Activated B cell treated with CpG ODN at 0.5 μM for 24 hours (primary cell): ENCODE measurements at regions not wholly inside any gene's neighbourhood (a gene's known extent, or its start where the extent isn't known, plus 50 kb on each side); places are given as distances from the start of the nearest gene placed in this dataset.

Experiments used
- ATAC-seq: fragments of 200-7000 bp; cut with Tn5 transposase; one replicate; pipeline ENCODE4 v1.10.0; 2021; ENCODE audit warnings: low read depth, mild to moderate bottlenecking, moderate library complexity
- CTCF ChIA-PET: fragments of 350-600 bp; sonication (Branson Sonifier 250); formaldehyde crosslinking; loops from one replicate; lab custom pipeline; 2021; ENCODE audit warnings: antibody characterized with exemption; lab: Charles Lee
- POLR2A ChIA-PET: fragments of 350-600 bp; sonication (Branson Sonifier 250); formaldehyde crosslinking; loops from one replicate; lab custom pipeline; 2021; ENCODE audit warnings: antibody characterized with exemption; lab: Charles Lee
- DNase-seq: peaks from one replicate; pipeline ENCODE4 v3.0.0; 2022
- H3K27ac Mint-ChIP-seq: one replicate; pipeline ENCODE4 v1.8.0; 2020; ENCODE audit warnings: mixed read lengths
- H3K27me3 Mint-ChIP-seq: one replicate; pipeline ENCODE4 v1.8.0; 2021; ENCODE audit warnings: mixed read lengths
- H3K36me3 Mint-ChIP-seq: one replicate; pipeline ENCODE4 v1.8.0; 2021; ENCODE audit warnings: low read depth, mixed read lengths
- H3K4me1 Mint-ChIP-seq: one replicate; pipeline ENCODE4 v1.8.0; 2021; ENCODE audit warnings: mixed read lengths
- H3K4me3 Mint-ChIP-seq: one replicate; pipeline ENCODE4 v1.8.0; 2020; ENCODE audit warnings: mild to moderate bottlenecking, mixed read lengths
- H3K9me3 Mint-ChIP-seq: one replicate; pipeline ENCODE4 v1.8.0; 2020; ENCODE audit warnings: mixed read lengths
- intact Hi-C: fragments of 100-400 bp; cut with micrococcal nuclease; formaldehyde crosslinking; loops from one replicate; pipeline ENCODE4 v1.15.1; 2024
- TF ChIP-seq, protein P1 (sequence below): fragments of 200-600 bp; IDR thresholded peaks from one replicate; pipeline ENCODE4 v1.8.0; 2022; ENCODE audit warnings: antibody characterized with exemption, mild to moderate bottlenecking

DNA sequence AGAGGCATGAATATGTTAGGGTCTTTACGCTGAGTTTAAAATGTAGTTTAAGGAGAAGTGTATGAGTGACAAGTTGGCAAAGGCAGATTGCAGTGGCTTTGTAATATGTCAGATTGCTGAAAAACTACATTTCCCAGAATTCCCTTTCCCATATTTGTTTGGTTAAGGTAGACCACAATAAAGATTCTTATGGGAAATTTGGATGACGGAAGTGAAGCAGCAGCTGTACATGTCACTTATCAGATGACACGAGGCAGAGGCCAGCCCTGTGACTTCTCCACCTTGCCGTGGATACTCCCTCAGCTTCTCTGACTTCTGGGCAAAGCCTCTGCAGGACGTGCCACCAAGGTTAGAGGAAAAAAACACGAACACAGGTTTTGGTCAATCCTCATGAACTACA lies 229.7 kb upstream of the DKK2 start:
- intact Hi-C loops = no loop called here
- ATAC-seq (no peak), DNase-seq (no peak)
- Mint-ChIP-seq H3K9me3 (no peaks in the 10 kb centered on the region), H3K27me3 (no peaks in the 10 kb centered on the region), H3K4me3 (no peak overlapping the region), H3K27ac (no peak overlapping the region), H3K36me3 (no peaks in the 10 kb centered on the region), H3K4me1 (no peaks in the 10 kb centered on the region)
- TF ChIP-seq, protein P1, sequence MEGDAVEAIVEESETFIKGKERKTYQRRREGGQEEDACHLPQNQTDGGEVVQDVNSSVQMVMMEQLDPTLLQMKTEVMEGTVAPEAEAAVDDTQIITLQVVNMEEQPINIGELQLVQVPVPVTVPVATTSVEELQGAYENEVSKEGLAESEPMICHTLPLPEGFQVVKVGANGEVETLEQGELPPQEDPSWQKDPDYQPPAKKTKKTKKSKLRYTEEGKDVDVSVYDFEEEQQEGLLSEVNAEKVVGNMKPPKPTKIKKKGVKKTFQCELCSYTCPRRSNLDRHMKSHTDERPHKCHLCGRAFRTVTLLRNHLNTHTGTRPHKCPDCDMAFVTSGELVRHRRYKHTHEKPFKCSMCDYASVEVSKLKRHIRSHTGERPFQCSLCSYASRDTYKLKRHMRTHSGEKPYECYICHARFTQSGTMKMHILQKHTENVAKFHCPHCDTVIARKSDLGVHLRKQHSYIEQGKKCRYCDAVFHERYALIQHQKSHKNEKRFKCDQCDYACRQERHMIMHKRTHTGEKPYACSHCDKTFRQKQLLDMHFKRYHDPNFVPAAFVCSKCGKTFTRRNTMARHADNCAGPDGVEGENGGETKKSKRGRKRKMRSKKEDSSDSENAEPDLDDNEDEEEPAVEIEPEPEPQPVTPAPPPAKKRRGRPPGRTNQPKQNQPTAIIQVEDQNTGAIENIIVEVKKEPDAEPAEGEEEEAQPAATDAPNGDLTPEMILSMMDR = no peak
- POLR2A ChIA-PET = no interaction called here
- CTCF ChIA-PET = no interaction called here

DNA sequence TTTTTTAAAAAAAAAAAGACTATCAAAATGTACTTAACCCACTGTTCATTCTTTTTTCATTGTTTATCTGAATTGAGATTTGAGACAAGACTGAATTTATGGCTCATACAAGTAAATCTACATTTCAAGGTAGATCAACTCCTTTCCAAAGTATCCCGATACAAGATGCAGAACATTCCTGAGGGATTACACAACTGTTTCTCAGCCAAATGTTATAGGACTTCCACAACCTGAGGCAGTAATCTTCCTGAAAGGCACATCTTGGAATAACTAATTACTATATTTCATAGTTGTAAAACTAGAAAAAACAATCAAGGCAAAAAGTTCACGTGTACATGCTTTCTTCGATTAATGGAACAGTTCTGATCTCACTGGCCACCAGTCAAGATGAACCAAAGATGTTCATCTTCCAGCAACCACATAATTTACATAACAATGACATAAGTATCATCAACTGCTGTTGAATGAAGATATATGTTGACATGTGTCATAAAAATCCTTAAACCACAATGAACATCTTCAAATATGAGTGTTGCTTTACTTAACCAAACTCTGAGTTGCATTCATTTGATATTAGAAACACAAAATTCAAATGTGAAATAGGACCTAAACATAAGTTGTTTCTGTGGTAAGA lies 225.2 kb upstream of the DKK2 start:
- TF ChIP-seq, protein P1 = no peak
- Mint-ChIP-seq H3K4me1 (no peaks in the 10 kb centered on the region), H3K27me3 (no peaks in the 10 kb centered on the region), H3K36me3 (no peaks in the 10 kb centered on the region), H3K9me3 (no peaks in the 10 kb centered on the region), H3K4me3 (no peak overlapping the region), H3K27ac (no peak overlapping the region)
- intact Hi-C loops = no loop called here
- no peak for ATAC-seq
- no peak for DNase-seq
- ChIA-PET POLR2A (no interaction called here), CTCF (no interaction called here)

DNA sequence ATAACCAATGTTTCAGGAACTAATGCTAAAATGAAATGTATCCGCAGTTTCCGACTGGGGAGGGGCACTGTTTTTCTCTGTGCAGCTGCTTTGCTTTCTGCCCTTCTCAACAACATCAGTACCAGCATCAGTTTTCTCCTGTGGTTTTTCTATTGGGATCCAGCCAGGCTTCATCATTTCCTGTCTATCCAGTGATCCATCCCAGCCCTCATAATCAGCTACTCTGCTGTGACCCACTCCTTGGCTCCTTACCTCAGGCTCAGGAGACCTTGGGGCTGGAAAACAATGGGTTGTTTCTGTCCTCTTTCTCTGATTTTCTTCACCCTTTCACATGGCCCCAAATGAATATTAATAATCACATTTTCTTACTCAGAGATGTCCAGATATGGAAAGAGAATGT lies 222.2 kb upstream of the DKK2 start:
- H3K27ac Mint-ChIP-seq = no peak overlapping the region
- H3K36me3 Mint-ChIP-seq = no peaks in the 10 kb centered on the region
- no peak overlapping the region for H3K4me3 Mint-ChIP-seq
- TF ChIP-seq, protein P1 = no peak
- ChIA-PET CTCF (no interaction called here), POLR2A (no interaction called here)
- no peaks in the 10 kb centered on the region for H3K4me1 Mint-ChIP-seq
- ATAC-seq (no peak), DNase-seq (no peak)
- H3K27me3 Mint-ChIP-seq = no peaks in the 10 kb centered on the region
- intact Hi-C loops = no loop called here
- H3K9me3 Mint-ChIP-seq = no peaks in the 10 kb centered on the region

DNA sequence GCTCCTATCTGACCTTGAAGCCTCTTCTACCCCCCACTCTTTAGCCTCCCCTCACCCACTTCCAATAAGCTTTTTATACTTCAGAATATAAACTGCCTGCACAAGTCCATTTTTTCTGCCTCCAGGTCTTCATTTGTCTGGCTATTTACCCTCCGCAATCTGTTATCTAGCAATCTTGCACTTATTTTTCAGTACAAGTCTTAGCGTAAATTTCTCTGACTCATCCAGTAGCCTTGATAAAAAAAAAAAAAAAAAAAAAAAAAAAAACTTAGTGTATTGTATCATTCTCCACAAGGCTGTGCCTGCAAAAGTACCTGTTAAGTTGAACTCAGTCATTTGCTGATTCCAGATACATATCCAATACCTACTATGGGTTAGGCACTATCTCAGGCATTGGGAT lies 219.5 kb upstream of the DKK2 start:
- DNase-seq (no peak), ATAC-seq (no peak)
- POLR2A ChIA-PET = no interaction called here
- CTCF ChIA-PET = interaction anchor here (0.6 kb wide), 1 partner anchor 8 kb away, joined by 3 read pairs; no protein-coding TSS in a partner anchor
- Mint-ChIP-seq H3K27ac (no peak overlapping the region), H3K27me3 (no peaks in the 10 kb centered on the region), H3K36me3 (no peaks in the 10 kb centered on the region), H3K4me3 (no peak overlapping the region), H3K4me1 (no peaks in the 10 kb centered on the region), H3K9me3 (no peaks in the 10 kb centered on the region)
- TF ChIP-seq, protein P1 = no peak
- intact Hi-C loops = no loop called here

DNA sequence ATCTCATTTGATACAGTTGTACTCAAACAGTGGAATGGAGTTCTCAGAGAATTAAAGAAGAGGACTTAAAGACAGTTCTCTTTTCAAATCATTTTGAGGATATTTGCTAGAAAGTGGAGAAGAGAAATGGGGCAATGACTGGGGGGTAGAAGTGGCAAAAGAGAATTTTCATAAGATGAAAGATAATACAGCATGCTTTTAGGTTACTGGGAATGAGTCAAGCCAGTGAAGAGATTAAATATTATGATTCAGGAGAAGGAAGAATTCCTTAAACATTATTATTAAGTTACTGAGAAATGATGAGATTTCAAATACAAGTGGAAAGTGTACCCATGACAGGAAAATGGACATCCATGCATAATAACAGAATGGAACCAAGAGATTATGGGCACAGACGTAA lies 219.0 kb upstream of the DKK2 start:
- DNase-seq (no peak), ATAC-seq (no peak)
- no peaks in the 10 kb centered on the region for H3K36me3 Mint-ChIP-seq
- TF ChIP-seq, protein P1 = no peak
- POLR2A ChIA-PET = no interaction called here
- no peaks in the 10 kb centered on the region for H3K9me3 Mint-ChIP-seq
- intact Hi-C loops = no loop called here
- H3K27ac Mint-ChIP-seq = no peak overlapping the region
- H3K27me3 Mint-ChIP-seq = no peaks in the 10 kb centered on the region
- H3K4me3 Mint-ChIP-seq = no peak overlapping the region
- H3K4me1 Mint-ChIP-seq = no peaks in the 10 kb centered on the region
- CTCF ChIA-PET = no interaction called here
